GM19025 (cell line): ENCODE measurements at regions not wholly inside any gene's neighbourhood (a gene's known extent, or its start where the extent isn't known, plus 50 kb on each side); places are given as distances from the start of the nearest gene placed in this dataset.

Experiments
- ATAC-seq: cut with Tn5 transposase; IDR thresholded peaks from one replicate; pipeline ENCODE4 v1.9.1; 2021; ENCODE audit warnings: mild to moderate bottlenecking, low read depth, moderate library complexity; ENCODE audit not compliant: unreplicated experiment

- ATAC-seq: no peak
These were observed 313.2 kb upstream of the KCNJ16 start for GRCh38 chr17:69761767-69762321.

- no peak for ATAC-seq
These were observed 312.7 kb upstream of the KCNJ16 start for GRCh38 chr17:69762359-69762758.

- ATAC-seq: no peak
These were observed 312.3 kb upstream of the KCNJ16 start for GRCh38 chr17:69762766-69763165.

- no peak for ATAC-seq
These were observed 311.5 kb upstream of the KCNJ16 start for GRCh38 chr17:69763503-69763902.

DNA sequence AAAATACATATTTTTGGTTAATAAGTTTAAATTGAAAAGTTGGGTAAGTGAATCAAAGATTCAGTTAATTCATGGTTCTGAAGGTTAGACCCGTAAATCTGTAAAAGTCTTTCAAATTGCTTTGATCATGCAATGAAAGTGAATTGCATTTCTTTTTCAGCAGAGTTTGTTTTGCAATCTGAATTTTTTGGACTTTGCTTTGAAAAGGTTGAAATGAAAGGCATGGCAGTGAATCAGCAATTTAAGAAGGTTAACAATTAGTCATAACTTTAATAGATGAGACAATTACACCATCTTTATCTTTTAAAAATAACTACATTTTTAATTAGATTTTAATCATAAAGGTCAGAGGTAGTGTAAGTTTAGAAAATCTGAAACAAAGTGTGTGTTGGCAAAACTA is 310.9 kb upstream of the KCNJ16 start:
- ATAC-seq: no peak

GRCh38 chr17:69769050-69769449 is 306.0 kb upstream of the KCNJ16 start:
- ATAC-seq: no peak

DNA sequence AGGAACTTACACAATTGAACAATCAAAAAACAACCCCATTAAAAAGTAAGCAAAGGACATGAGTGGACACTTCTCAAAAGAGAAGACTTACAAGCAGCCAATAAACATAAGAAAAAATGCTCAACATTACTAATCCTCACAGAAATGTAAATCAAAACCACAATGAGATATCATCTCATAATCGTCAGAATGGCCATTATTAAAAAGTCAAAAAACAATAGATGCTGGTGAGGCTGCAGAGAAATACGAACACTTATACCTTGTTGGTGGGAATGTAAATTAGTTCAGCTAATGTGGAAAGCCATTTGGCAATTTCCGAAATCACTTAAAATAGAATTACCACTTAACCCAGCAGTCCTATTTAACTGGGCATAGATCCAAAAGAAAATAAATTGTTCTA is 301.9 kb upstream of the KCNJ16 start:
- ATAC-seq: no peak

- no peak for ATAC-seq
These were observed 295.4 kb upstream of the KCNJ16 start for GRCh38 chr17:69779378-69780214.

GRCh38 chr17:69783865-69784264 is 291.2 kb upstream of the KCNJ16 start:
- ATAC-seq: no peak

- no peak for ATAC-seq
These were observed 286.1 kb upstream of the KCNJ16 start for GRCh38 chr17:69788957-69789356.

DNA sequence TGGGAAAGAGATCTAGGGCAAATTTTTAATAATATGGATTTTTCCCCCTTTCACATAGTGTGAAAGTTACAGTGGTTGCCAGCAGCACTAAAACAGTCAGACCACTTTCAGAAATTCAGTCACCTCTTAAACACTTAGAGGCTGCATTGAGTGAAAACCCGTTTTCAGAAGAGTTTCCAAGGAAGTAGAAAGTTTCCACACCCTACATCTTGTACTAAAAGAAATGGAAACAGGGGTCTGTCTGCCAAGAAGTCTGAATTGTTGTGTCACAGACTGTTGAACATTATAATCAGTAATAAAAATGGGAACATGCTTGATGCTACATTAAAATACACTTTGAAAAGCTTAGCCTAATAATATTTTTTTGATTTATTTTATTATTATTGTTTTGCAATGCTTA is 278.9 kb upstream of the KCNJ16 start:
- no peak for ATAC-seq

DNA sequence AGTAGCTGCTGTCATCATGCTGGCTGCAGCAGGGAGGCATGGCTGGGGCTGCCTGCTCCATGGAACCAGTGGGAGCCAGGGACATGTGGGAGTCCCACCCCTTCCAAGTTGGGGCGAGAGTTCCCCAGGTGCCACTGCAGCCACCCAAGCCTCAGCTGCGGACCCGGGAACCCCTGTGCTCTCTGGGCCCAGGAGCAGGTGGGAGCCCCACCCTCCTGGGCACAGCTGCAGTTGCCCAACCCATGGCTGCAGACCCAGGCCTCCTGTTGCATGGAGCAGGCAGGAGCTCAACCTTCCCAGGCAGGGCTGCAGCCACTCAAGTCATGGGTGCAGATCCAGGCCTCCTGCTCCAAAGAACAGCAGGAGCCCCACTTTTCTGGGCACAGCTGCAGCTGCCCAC is 274.2 kb upstream of the KCNJ16 start:
- ATAC-seq: no peak

DNA sequence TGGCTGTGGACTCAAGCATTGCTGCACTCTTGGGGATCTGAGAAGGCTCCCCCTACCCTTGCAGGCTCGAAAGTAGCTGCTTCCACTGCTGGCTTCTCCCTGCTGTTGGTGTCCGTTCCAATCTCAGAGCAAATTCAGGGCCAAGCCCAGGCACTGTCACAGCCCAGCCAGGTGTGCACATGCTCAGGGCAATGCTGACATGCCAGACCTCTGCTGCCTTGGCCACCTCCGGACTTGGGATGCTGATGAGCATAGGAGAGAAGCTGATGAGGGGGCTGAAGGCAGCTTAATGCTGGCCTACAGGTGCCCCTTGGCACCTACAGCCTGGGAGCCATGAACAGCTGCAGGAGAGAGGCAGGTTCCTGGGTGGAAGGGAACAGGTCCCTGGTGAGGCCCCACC is 273.7 kb upstream of the KCNJ16 start:
- no peak for ATAC-seq

- no peak for ATAC-seq
These were observed 272.8 kb upstream of the KCNJ16 start for GRCh38 chr17:69802045-69802740.

DNA sequence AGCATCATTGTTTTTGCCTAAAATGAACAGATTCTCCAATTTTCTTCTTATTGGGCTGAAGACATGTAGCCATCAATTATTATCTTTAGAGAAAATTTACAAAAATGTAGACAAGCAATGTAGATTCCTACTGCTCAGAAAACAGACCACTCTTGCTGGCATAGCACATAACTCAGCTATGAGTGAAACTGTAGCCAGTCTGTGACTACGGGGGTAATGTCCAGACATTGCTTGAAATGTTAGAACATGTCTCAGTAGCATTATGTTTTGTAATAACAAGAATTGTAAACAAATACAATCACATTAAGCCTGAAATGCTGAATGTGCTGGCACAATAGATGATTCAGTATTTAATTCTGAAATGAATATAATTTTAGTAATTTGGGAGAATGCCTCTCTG is 265.7 kb upstream of the KCNJ16 start:
- no peak for ATAC-seq

DNA sequence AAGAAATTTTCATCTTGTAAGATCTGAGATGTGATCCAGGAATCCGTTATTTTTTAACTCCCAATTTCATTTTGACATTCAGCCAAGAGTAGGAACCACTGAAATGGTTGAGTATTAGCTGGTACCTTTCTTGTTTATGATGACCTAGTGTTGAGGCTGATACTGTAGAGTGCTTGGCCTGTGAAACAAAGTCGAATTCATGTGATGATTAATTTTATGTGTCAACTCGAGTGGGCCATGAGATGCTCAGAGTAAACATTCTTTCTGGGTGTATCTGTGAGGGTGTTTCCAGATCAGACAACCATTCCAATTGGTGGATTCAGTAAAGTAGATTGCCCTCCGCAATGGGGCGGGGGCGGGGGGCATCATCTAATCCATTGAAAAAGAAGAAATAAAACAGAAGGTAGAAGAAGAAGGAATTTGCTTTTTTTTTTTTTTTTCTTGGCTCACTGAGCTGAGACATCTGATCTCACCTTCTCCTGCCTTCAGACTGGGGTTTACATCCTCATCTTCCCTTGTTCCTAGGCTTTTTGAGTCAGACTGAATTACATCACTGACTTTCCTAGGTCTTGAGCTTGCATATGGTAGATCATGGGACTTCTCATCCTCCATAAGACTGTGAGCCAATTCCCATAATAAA is 264.6 kb upstream of the KCNJ16 start:
- ATAC-seq: no peak

GRCh38 chr17:69812240-69812837 is 262.7 kb upstream of the KCNJ16 start:
- ATAC-seq: no peak

DNA sequence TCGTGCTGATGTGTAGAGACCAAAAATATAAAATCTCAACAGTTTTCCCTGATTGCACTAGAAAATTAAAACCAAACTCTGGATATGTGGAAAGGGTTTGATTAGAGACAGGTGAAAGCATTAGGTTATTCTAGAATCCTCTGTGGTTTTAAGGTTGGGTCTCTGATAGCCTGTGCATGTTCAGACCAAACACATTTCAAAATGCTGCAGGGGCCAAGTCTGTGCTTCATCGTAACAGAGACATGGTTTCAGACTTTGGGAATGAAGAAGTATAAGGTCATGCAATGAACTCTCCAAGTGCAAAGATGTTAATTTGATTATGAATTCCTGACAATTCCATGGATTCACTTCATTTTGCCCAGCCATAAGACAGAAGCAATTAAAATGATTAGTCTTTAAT is 261.0 kb upstream of the KCNJ16 start:
- no peak for ATAC-seq

GRCh38 chr17:69815406-69815805 is 259.6 kb upstream of the KCNJ16 start:
- ATAC-seq: no peak

DNA sequence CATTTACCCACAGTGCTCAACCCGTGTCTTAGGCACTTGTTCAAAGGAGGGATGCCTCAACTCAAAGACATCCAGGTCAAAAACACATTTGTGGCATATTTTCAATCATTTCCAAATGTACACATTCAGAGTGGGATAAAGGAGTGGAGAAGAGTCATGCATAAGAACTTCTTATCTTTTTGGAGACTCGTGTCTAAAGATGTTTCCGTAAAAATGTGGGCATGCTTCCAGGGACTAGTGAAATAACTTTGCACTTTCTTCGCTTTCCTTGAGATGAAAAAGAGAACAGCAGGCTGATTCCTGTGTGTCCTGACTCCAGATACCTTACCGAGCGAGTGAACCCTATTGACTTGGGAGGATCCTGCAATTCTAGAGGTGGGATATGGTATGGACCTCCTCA is 256.6 kb upstream of the KCNJ16 start:
- no peak for ATAC-seq
